Smooth muscle cell (in vitro differentiated cells): ENCODE measurements at regions not wholly inside any gene's neighbourhood (a gene's known extent, or its start where the extent isn't known, plus 50 kb on each side); places are given as distances from the start of the nearest gene placed in this dataset.

ENCODE experiments used
- DNase-seq: peaks from one replicate; lab custom pipeline; 2025; ENCODE audit not compliant: unreplicated experiment; lab: John Stamatoyannopoulos, UW
- H2AFZ ChIP-seq: fragments of 200-600 bp; sonication (generic); 2 replicates; pipeline ENCODE4 v1.6.0; 2016; ENCODE audit warnings: antibody characterized with exemption, low read depth, mild to moderate bottlenecking
- H3F3A ChIP-seq: fragments of 200-600 bp; sonication (generic); 2 replicates; pipeline ENCODE4 v1.6.0; 2017; ENCODE audit warnings: antibody characterized with exemption, low read depth
- H3K27ac ChIP-seq: fragments of 200-600 bp; sonication (generic); 2 replicates; pipeline ENCODE4 v1.5.1; 2016; ENCODE audit warnings: low read depth, mild to moderate bottlenecking
- H3K27me3 ChIP-seq: fragments of 200-600 bp; sonication (generic); 2 replicates; pipeline ENCODE4 v1.6.1; 2016; ENCODE audit warnings: low read depth, mild to moderate bottlenecking
- H3K36me3 ChIP-seq: fragments of 200-600 bp; sonication (generic); 2 replicates; pipeline ENCODE4 v1.5.1; 2016; ENCODE audit warnings: low read depth
- H3K4me1 ChIP-seq: fragments of 200-600 bp; sonication (generic); 2 replicates; pipeline ENCODE4 v1.5.1; 2016; ENCODE audit warnings: low read depth
- H3K4me2 ChIP-seq: fragments of 200-600 bp; sonication (generic); 2 replicates; pipeline ENCODE4 v1.6.0; 2016; ENCODE audit warnings: mild to moderate bottlenecking
- H3K4me3 ChIP-seq: fragments of 200-600 bp; sonication (generic); 2 replicates; pipeline ENCODE4 v1.5.1; 2016; ENCODE audit warnings: mild to moderate bottlenecking
- H3K79me2 ChIP-seq: fragments of 200-600 bp; sonication (generic); 2 replicates; pipeline ENCODE4 v1.6.0; 2016; ENCODE audit warnings: low read depth, mild to moderate bottlenecking
- H3K9ac ChIP-seq: fragments of 200-600 bp; sonication (generic); 2 replicates; pipeline ENCODE4 v1.6.0; 2016; ENCODE audit warnings: low read depth
- H3K9me3 ChIP-seq: fragments of 200-600 bp; sonication (generic); replicated peaks from 2 replicates; pipeline ENCODE4 v1.5.1; 2016; ENCODE audit warnings: low read depth
- H4K20me1 ChIP-seq: fragments of 200-600 bp; sonication (generic); 2 replicates; pipeline ENCODE4 v1.6.0; 2016; ENCODE audit warnings: low read depth
- WGBS: methylation state at CpG from one replicate; pipeline ENCODE4 v1.1.7; 2016; ENCODE audit warnings: low lambda C conversion rate; 5-methylcytosine and 5-hydroxymethylcytosine counted together
- TF ChIP-seq, protein P1 (sequence below): fragments of 200-600 bp; sonication (generic); IDR thresholded peaks from 2 replicates; pipeline ENCODE4 v1.5.1; 2017; ENCODE audit warnings: borderline replicate concordance, mild to moderate bottlenecking, antibody characterized with exemption; ENCODE audit not compliant: insufficient read depth, poor library complexity, severe bottlenecking

DNA sequence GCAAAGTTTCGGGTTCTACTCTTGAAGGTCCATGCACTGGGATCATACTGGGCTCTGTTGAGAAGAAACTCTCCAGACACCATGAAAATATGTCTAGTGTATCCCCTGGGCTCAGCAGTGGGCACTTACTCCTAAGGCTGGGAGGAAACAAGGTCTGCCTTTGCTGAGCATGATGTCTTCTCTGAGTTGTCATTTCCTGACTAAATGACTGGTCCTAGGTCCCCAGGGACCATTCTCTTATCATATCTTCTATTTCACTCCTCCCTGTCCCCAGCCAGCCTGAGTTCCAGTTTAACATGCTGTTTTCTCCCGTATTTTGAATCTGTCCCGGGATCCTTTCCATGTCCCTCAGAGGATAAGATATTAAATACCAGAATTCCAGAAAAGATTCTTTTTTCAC lies 225.4 kb downstream of the MTRR start:
- WGBS = 81% methylated on average over 3 of the region's 3 CpGs
- H3K9me3 ChIP-seq = no peaks in the 10 kb centered on the region

DNA sequence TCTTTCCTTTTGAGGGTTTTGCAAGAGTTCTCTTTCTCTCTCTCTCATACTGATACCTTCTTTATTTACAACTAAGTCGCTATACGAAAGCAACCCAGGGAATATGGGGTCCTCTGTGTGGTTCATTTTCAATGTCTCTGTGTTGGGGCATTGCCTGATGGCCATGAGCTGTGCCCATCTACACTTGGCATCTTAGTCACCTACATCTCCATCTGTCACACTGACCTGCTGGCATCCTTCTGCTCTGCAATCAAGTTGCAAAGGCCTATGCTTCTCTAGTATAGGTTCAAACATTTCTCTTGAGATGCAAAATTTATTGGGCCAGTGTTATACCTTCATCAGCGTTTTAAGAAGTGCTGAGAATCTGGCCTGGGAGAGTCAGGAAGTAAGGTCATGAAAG lies 228.2 kb downstream of the MTRR start:
- Histone ChIP-seq H3K36me3 (no peaks in the 10 kb centered on the region), H4K20me1 (no peaks in the 10 kb centered on the region), H3K4me1 (no peaks in the 10 kb centered on the region), H3K27ac (no peak overlapping the region), H3K9me3 (no peaks in the 10 kb centered on the region), H3F3A (no peaks in the 10 kb centered on the region), H3K27me3 (no peaks in the 10 kb centered on the region), H3K79me2 (no peaks in the 10 kb centered on the region), H3K4me2 (no peak overlapping the region), H2AFZ (no peak overlapping the region), H3K9ac (no peak overlapping the region), H3K4me3 (no peak overlapping the region)
- TF ChIP-seq, protein P1, sequence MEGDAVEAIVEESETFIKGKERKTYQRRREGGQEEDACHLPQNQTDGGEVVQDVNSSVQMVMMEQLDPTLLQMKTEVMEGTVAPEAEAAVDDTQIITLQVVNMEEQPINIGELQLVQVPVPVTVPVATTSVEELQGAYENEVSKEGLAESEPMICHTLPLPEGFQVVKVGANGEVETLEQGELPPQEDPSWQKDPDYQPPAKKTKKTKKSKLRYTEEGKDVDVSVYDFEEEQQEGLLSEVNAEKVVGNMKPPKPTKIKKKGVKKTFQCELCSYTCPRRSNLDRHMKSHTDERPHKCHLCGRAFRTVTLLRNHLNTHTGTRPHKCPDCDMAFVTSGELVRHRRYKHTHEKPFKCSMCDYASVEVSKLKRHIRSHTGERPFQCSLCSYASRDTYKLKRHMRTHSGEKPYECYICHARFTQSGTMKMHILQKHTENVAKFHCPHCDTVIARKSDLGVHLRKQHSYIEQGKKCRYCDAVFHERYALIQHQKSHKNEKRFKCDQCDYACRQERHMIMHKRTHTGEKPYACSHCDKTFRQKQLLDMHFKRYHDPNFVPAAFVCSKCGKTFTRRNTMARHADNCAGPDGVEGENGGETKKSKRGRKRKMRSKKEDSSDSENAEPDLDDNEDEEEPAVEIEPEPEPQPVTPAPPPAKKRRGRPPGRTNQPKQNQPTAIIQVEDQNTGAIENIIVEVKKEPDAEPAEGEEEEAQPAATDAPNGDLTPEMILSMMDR = no peak
- no peak for DNase-seq
- WGBS = 75% methylated on average over 3 of the region's 3 CpGs

More for the DNA sequence above, 225.4 kb downstream of the MTRR start:
- H4K20me1 ChIP-seq = no peaks in the 10 kb centered on the region
- no peak overlapping the region for H2AFZ ChIP-seq
- no peak for DNase-seq
- no peaks in the 10 kb centered on the region for H3K4me1 ChIP-seq
- H3K36me3 ChIP-seq = no peaks in the 10 kb centered on the region
- no peaks in the 10 kb centered on the region for H3K27me3 ChIP-seq
- no peak overlapping the region for H3K4me2 ChIP-seq
- TF ChIP-seq, protein P1 = no peak
- no peak overlapping the region for H3K27ac ChIP-seq
- H3F3A ChIP-seq = no peaks in the 10 kb centered on the region
- H3K4me3 ChIP-seq = no peak overlapping the region
- H3K79me2 ChIP-seq = no peaks in the 10 kb centered on the region
- H3K9ac ChIP-seq = no peak overlapping the region

DNA sequence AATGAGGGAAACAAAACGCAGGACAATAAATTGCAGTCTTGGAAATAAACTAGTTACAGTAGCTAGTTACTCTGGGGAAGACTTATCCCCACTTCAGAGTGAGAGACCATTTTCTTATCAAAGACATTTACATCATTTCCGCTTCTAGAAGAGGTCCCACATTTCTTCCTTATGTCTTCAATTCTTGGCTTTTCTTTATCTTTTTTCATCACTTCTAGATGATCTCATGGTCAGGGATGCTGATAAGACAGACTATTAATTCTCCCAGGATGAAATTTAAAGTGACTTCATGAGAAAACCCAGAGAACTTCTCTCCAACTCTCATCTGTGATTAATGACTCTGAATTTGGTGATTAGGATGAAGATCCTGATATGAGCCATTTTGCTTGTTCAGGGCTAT lies 229.1 kb downstream of the MTRR start:
- no peak for DNase-seq
- no peaks in the 10 kb centered on the region for H3K36me3 ChIP-seq
- WGBS = 85% methylated on average over 2 of the region's 2 CpGs

DNA sequence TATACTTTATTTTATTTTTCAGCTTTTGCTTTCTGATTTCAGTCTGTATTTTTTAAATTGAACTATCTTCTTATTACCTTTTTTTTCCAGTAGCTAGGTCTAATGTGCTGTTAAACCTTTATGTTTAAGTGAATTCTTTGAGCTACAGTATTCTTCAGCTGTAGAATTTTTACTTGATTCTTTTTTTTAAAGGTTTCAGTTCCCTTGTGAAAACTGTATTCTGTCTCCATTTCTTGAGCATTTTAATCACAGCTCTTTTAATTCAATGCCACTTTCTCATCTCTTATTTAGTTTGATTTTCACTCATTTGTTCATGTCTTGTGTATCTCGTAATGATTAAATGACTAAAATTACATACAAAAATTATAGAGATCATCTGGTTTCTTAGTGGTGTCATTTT lies 233.8 kb downstream of the MTRR start:
- Histone ChIP-seq H3K79me2 (no peaks in the 10 kb centered on the region), H3K4me3 (no peak overlapping the region), H3K9ac (no peak overlapping the region), H3K4me1 (no peaks in the 10 kb centered on the region), H3K36me3 (no peaks in the 10 kb centered on the region), H4K20me1 (no peaks in the 10 kb centered on the region), H3F3A (no peaks in the 10 kb centered on the region), H3K27ac (no peak overlapping the region), H3K4me2 (no peak overlapping the region), H3K9me3 (no peaks in the 10 kb centered on the region), H2AFZ (no peak overlapping the region), H3K27me3 (no peaks in the 10 kb centered on the region)
- TF ChIP-seq, protein P1 = no peak
- 76% methylated on average over 1 of the region's 1 CpG for whole genome bisulfite sequencing
- no peak for DNase-seq

More for the DNA sequence above, 229.1 kb downstream of the MTRR start:
- Histone ChIP-seq H3F3A (no peaks in the 10 kb centered on the region), H3K9ac (no peak overlapping the region), H3K4me1 (no peaks in the 10 kb centered on the region), H3K79me2 (no peaks in the 10 kb centered on the region), H2AFZ (no peak overlapping the region), H3K27me3 (no peaks in the 10 kb centered on the region), H3K9me3 (no peaks in the 10 kb centered on the region), H3K4me2 (no peak overlapping the region), H3K4me3 (no peak overlapping the region), H3K27ac (no peak overlapping the region), H4K20me1 (no peaks in the 10 kb centered on the region)
- TF ChIP-seq, protein P1 = no peak
